ENCODE measurements at regions not wholly inside any gene's neighbourhood (a gene's known extent, or its start where the extent isn't known, plus 50 kb on each side); places are given as distances from the start of the nearest gene placed in this dataset.

DNA sequence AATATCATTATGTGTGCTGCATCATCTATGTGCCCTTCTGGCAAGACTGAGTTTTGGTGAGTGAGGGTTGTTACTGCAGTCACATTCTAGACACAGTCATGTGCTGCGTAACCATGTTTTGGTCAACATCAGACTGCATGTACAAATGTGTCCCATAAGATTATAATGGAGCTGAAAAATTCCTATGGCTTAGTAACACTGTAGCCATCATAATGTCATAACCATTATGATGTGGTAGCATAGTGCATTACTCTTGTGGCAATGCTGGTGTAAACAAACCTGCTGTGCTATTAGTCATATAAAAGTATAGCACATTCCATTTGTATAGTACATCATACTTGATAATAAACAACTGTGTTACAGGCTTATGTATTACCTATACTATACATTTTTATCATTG is 198.1 kb upstream of the NUDT6 start:
- Histone ChIP-seq H3K4me3 (ENCODE audit: low read length) (no peak overlapping the region), H3F3A (ENCODE audit: control insufficient read depth, insufficient read depth) (no peaks in the 10 kb centered on the region), H3K27me3 (ENCODE audit: control insufficient read depth, low read length) (no peaks in the 10 kb centered on the region), H4K20me1 (ENCODE audit: control insufficient read depth, insufficient read depth, low read depth, low read length) (no peaks in the 10 kb centered on the region), H3K36me3 (ENCODE audit: control insufficient read depth, low read length) (no peaks in the 10 kb centered on the region), H3K9me3 (ENCODE audit: control insufficient read depth, insufficient read depth, low read length) (no peaks in the 10 kb centered on the region), H3K9me2 (replicated peaks; ENCODE audit: control insufficient read depth, low read length) (no peaks in the 10 kb centered on the region), H3K79me2 (ENCODE audit: control insufficient read depth, low read length) (no peaks in the 10 kb centered on the region), H3K4me1 (ENCODE audit: control insufficient read depth, low read length) (no peaks in the 10 kb centered on the region), H3K4me2 (ENCODE audit: low read length) (no peak overlapping the region), H3K27ac (ENCODE audit: low read depth, low read length) (no peak overlapping the region)
- TF ChIP-seq EZH2phosphoT487 (IDR thresholded peaks at IDR 0.05; ENCODE audit: borderline replicate concordance, low read length) = no peak
- TF ChIP-seq, protein P1, sequence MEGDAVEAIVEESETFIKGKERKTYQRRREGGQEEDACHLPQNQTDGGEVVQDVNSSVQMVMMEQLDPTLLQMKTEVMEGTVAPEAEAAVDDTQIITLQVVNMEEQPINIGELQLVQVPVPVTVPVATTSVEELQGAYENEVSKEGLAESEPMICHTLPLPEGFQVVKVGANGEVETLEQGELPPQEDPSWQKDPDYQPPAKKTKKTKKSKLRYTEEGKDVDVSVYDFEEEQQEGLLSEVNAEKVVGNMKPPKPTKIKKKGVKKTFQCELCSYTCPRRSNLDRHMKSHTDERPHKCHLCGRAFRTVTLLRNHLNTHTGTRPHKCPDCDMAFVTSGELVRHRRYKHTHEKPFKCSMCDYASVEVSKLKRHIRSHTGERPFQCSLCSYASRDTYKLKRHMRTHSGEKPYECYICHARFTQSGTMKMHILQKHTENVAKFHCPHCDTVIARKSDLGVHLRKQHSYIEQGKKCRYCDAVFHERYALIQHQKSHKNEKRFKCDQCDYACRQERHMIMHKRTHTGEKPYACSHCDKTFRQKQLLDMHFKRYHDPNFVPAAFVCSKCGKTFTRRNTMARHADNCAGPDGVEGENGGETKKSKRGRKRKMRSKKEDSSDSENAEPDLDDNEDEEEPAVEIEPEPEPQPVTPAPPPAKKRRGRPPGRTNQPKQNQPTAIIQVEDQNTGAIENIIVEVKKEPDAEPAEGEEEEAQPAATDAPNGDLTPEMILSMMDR (IDR thresholded peaks at IDR 0.05; ENCODE audit: low read depth, low read length, poor library complexity, severe bottlenecking) = no peak

DNA sequence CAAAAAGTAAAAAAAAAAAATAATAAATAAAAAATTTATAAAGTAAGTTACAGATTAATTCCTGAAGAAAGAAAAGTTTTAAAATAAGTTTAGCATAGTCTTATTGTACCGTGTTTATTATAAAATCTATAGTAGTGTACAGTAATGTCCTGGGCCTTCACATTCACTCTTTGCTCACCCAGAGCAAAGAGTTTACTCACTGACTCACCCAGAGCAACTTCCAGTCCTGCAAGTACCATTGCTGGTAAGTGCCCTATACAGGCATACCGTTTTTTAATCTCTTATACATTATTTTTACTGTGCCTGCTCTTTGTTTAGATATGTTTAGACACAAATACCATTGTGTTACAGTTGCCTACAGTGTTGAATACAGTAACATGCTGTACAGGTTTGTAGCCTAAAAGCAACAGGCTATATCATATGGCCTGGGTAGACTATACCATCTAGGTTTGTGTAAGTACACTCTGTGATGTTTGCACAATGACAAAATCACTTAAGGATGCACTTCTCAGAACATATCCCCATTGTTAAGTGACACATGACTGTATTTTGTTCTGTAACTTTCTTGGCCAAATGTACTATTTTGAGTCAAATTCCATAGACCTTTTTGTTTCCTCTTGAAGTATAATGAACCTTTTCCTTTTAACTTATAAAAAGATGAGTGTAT is 199.0 kb upstream of the NUDT6 start:
- Histone ChIP-seq H3K27me3 (ENCODE audit: control insufficient read depth, low read length) (no peaks in the 10 kb centered on the region), H3K4me2 (ENCODE audit: low read length) (no peak overlapping the region), H3K9me2 (replicated peaks; ENCODE audit: control insufficient read depth, low read length) (no peaks in the 10 kb centered on the region), H3K36me3 (ENCODE audit: control insufficient read depth, low read length) (no peaks in the 10 kb centered on the region), H3K79me2 (ENCODE audit: control insufficient read depth, low read length) (no peaks in the 10 kb centered on the region), H4K20me1 (ENCODE audit: control insufficient read depth, insufficient read depth, low read depth, low read length) (no peaks in the 10 kb centered on the region), H3K4me1 (ENCODE audit: control insufficient read depth, low read length) (no peaks in the 10 kb centered on the region), H3K4me3 (ENCODE audit: low read length) (no peak overlapping the region), H3F3A (ENCODE audit: control insufficient read depth, insufficient read depth) (no peaks in the 10 kb centered on the region), H3K27ac (ENCODE audit: low read depth, low read length) (no peak overlapping the region), H3K9me3 (ENCODE audit: control insufficient read depth, insufficient read depth, low read length) (no peaks in the 10 kb centered on the region)
- TF ChIP-seq, protein P1 (IDR thresholded peaks at IDR 0.05; ENCODE audit: low read depth, low read length, poor library complexity, severe bottlenecking) = no peak
- no peak for TF ChIP-seq EZH2phosphoT487 (IDR thresholded peaks at IDR 0.05; ENCODE audit: borderline replicate concordance, low read length)

DNA sequence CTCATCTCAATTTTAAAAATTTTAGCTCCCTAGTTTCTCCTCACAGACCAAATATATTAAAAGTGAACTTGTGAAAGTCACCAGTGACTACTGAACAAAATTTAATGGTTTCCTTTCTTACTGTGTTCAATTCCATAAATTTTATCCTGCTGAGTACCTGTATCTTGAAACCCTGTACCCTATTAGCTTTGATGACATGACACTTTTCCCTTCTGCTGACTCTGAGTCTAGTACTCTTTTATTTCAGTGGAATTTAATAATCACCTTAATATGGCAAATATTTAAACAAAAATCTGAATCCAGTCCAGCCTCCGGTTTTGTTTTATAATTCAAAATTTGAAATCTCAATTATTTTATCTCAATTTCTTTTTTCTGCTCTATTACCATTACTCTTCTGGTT is 203.1 kb upstream of the NUDT6 start:
- Histone ChIP-seq H3K36me3 (ENCODE audit: control insufficient read depth, low read length) (no peaks in the 10 kb centered on the region), H3K27me3 (ENCODE audit: control insufficient read depth, low read length) (no peaks in the 10 kb centered on the region), H3K79me2 (ENCODE audit: control insufficient read depth, low read length) (no peaks in the 10 kb centered on the region), H3K4me1 (ENCODE audit: control insufficient read depth, low read length) (peaks cover 5% of the 10 kb centered on the region; the same call in 1 of the 2 replicates), H3K4me2 (ENCODE audit: low read length) (no peak overlapping the region), H4K20me1 (ENCODE audit: control insufficient read depth, insufficient read depth, low read depth, low read length) (no peaks in the 10 kb centered on the region), H3F3A (ENCODE audit: control insufficient read depth, insufficient read depth) (no peaks in the 10 kb centered on the region), H3K4me3 (ENCODE audit: low read length) (no peak overlapping the region), H3K9me3 (ENCODE audit: control insufficient read depth, insufficient read depth, low read length) (no peaks in the 10 kb centered on the region), H3K9me2 (replicated peaks; ENCODE audit: control insufficient read depth, low read length) (no peaks in the 10 kb centered on the region), H3K27ac (ENCODE audit: low read depth, low read length) (no peak overlapping the region)
- TF ChIP-seq, protein P1 (IDR thresholded peaks at IDR 0.05; ENCODE audit: low read depth, low read length, poor library complexity, severe bottlenecking) = no peak
- TF ChIP-seq EZH2phosphoT487 (IDR thresholded peaks at IDR 0.05; ENCODE audit: borderline replicate concordance, low read length) = no peak
